Neuronal stem cell (in vitro differentiated cells): ENCODE measurements at regions not wholly inside any gene's neighbourhood (a gene's known extent, or its start where the extent isn't known, plus 50 kb on each side); places are given as distances from the start of the nearest gene placed in this dataset.

Experiments used
- DNase-seq: peaks from one replicate; pipeline ENCODE4 v3.0.0-alpha.2; 2013; ENCODE audit warnings: low spot score
- H2AFZ ChIP-seq: one replicate; pipeline ENCODE4 v1.6.1; 2013; ENCODE audit warnings: mild to moderate bottlenecking, low read length, inconsistent platforms
- H2AK5ac ChIP-seq: 2 replicates; pipeline ENCODE4 v1.6.1; 2013; ENCODE audit warnings: low read depth, mild to moderate bottlenecking, inconsistent platforms, low read length, moderate library complexity, mixed read lengths
- H2BK120ac ChIP-seq: 2 replicates; pipeline ENCODE4 v1.6.1; 2013; ENCODE audit warnings: low read depth, mild to moderate bottlenecking, inconsistent platforms, low read length, moderate library complexity, mixed read lengths
- H2BK12ac ChIP-seq: one replicate; pipeline ENCODE4 v1.6.1; 2013; ENCODE audit warnings: low read length, inconsistent platforms
- H2BK15ac ChIP-seq: 2 replicates; pipeline ENCODE4 v1.6.1; 2013; ENCODE audit warnings: mild to moderate bottlenecking, low read length, inconsistent platforms, mixed read lengths
- H2BK5ac ChIP-seq: one replicate; pipeline ENCODE4 v1.6.1; 2013; ENCODE audit warnings: inconsistent platforms, mild to moderate bottlenecking, low read length, moderate library complexity
- H3K14ac ChIP-seq: one replicate; pipeline ENCODE4 v1.6.1; 2013; ENCODE audit warnings: low read length, inconsistent platforms
- H3K18ac ChIP-seq: 2 replicates; pipeline ENCODE4 v1.6.1; 2013; ENCODE audit warnings: low read length, inconsistent platforms
- H3K23ac ChIP-seq: 2 replicates; pipeline ENCODE4 v1.6.1; 2013; ENCODE audit warnings: low read depth, mild to moderate bottlenecking, mixed read lengths, low read length, inconsistent platforms; ENCODE audit not compliant: poor library complexity
- H3K27ac ChIP-seq: replicated peaks from 3 replicates; pipeline ENCODE4 v1.5.1; 2013; ENCODE audit warnings: low read length, inconsistent platforms
- H3K27me3 ChIP-seq, 3 experiments: 2 replicates each; pipeline ENCODE4 v1.6.1; 2013; ENCODE audit warnings: low read length in 3 of 3, mild to moderate bottlenecking in 2 of 3, inconsistent platforms in 1 of 3, low read depth in 1 of 3, mixed read lengths in 1 of 3, moderate library complexity in 1 of 3; ENCODE audit not compliant: control insufficient read depth in 3 of 3, insufficient read depth in 3 of 3
- H3K36me3 ChIP-seq, 2 donors: replicated peaks in 1 of 2; 2 replicates each; pipeline ENCODE4 v1.6.1; 2013; ENCODE audit warnings: low read length in 2 of 2; ENCODE audit not compliant: control insufficient read depth in 2 of 2, insufficient read depth in 2 of 2
- H3K4ac ChIP-seq: 2 replicates; pipeline ENCODE4 v1.6.1; 2013; ENCODE audit warnings: inconsistent platforms, mild to moderate bottlenecking, low read length, moderate library complexity
- H3K4me1 ChIP-seq, 2 donors: 1 replicate in 1 of 2; 2 replicates in 1 of 2; pipeline ENCODE4 v1.6.1; 2013; ENCODE audit warnings: low read length in 2 of 2, low read depth in 1 of 2; ENCODE audit not compliant: control insufficient read depth in 2 of 2, insufficient read depth in 1 of 2
- H3K4me2 ChIP-seq: one replicate; pipeline ENCODE4 v1.6.1; 2013; ENCODE audit warnings: mild to moderate bottlenecking, low read length, inconsistent platforms; ENCODE audit not compliant: insufficient read depth, poor library complexity, severe bottlenecking
- H3K4me3 ChIP-seq, 2 donors: 2 replicates each; pipeline ENCODE4 v1.5.1; 2013; ENCODE audit warnings: low read length in 2 of 2, mild to moderate bottlenecking in 2 of 2, inconsistent platforms in 1 of 2, moderate library complexity in 1 of 2
- H3K79me1 ChIP-seq: one replicate; pipeline ENCODE4 v1.6.1; 2013; ENCODE audit warnings: low read depth, mild to moderate bottlenecking, inconsistent platforms, low read length, moderate library complexity
- H3K9ac ChIP-seq: one replicate; pipeline ENCODE4 v1.6.1; 2013; ENCODE audit warnings: mild to moderate bottlenecking, low read depth, low read length, inconsistent platforms; ENCODE audit not compliant: poor library complexity
- H3K9me3 ChIP-seq, 2 donors: replicated peaks in 1 of 2; 2 replicates each; pipeline versions ENCODE3 to v1.6.1; 2013; ENCODE audit warnings: low read length in 2 of 2, mild to moderate bottlenecking in 2 of 2, inconsistent platforms in 1 of 2, low read depth in 1 of 2, mixed read lengths in 1 of 2, moderate library complexity in 1 of 2; ENCODE audit not compliant: control insufficient read depth in 2 of 2, insufficient read depth in 1 of 2
- H4K8ac ChIP-seq: one replicate; pipeline ENCODE4 v1.6.1; 2013; ENCODE audit warnings: low read depth, mild to moderate bottlenecking, inconsistent platforms, low read length, moderate library complexity
- H4K91ac ChIP-seq: one replicate; pipeline ENCODE4 v1.6.1; 2013; ENCODE audit warnings: low read length, low read depth, mild to moderate bottlenecking, inconsistent platforms; ENCODE audit not compliant: poor library complexity
- WGBS, 2 donors: extraction: QIAGEN DNeasy Blood & Tissue Kit; methylation state at CpG; one replicate each; pipeline ENCODE4 v1.1.7; 2013; ENCODE audit warnings: missing lambda C conversion rate in 2 of 2, mixed read lengths in 1 of 2; ENCODE audit not compliant: insufficient read length in 2 of 2, insufficient replicate concordance in 1 of 2; ENCODE audit errors: extremely low coverage in 2 of 2; 5-methylcytosine and 5-hydroxymethylcytosine counted together

- Histone ChIP-seq H2AK5ac (no peak overlapping the region), H3K4me3 (peak overlapping the region in 1 of 2 donors; percentile 38), H3K18ac (no peak overlapping the region), H3K4me1 (peaks cover 40 to 64% of the 10 kb centered on the region in 2 donors), H3K4me2 (no peak overlapping the region), H3K27me3 (no peaks in the 10 kb centered on the region), H3K14ac (no peak overlapping the region), H3K27ac (peak overlapping the region; percentile 74), H3K4ac (no peak overlapping the region), H2BK12ac (no peak overlapping the region), H3K9ac (no peak overlapping the region), H2BK15ac (no peak overlapping the region), H2BK120ac (no peak overlapping the region), H4K91ac (no peak overlapping the region), H3K9me3 (no peaks in the 10 kb centered on the region), H3K36me3 (no peaks in the 10 kb centered on the region), H2AFZ (peak overlapping the region; percentile 26), H2BK5ac (no peak overlapping the region), H4K8ac (no peak overlapping the region), H3K23ac (no peak overlapping the region), H3K79me1 (peaks cover under 1% of the 10 kb centered on the region)
- no peak for DNase-seq
- WGBS, 2 donors = no CpG with 5 or more reads among the region's 16 CpGs
Measured at GRCh38 chr13:99724633-99725517, 223.6 kb downstream of the TM9SF2 start.

DNA sequence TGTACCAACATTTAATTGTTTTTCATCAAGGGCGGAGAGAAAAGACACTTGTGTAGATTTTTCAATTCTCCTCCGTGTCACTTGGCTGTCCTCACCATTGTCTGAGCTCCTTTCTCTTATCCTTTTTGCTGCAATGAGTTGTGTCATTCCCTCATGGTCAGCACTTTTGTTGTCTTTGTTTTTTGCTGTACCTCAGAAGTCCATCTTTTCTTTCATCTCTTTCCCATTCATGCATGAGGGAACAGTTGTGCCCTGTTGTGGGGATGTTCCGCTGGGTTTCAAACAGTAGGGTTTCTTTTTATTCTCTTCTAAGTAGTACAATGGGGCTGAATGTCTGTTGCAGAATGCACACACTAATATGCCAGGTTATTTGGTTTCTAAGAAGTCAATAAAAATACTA, 222.6 kb downstream of the TM9SF2 start:
- Histone ChIP-seq H3K4ac (no peak overlapping the region), H2BK5ac (no peak overlapping the region), H4K91ac (no peak overlapping the region), H2BK15ac (no peak overlapping the region), H3K9me3 (no peaks in the 10 kb centered on the region), H3K14ac (no peak overlapping the region), H3K4me2 (no peak overlapping the region), H3K23ac (no peak overlapping the region), H4K8ac (no peak overlapping the region), H2AK5ac (no peak overlapping the region), H2AFZ (no peak overlapping the region), H3K9ac (no peak overlapping the region), H3K79me1 (no peaks in the 10 kb centered on the region), H2BK12ac (no peak overlapping the region), H3K4me1 (peaks cover 40 to 64% of the 10 kb centered on the region in 2 donors), H3K18ac (no peak overlapping the region), H2BK120ac (no peak overlapping the region), H3K4me3 (no peak overlapping the region), H3K27me3 (no peaks in the 10 kb centered on the region), H3K27ac (peak overlapping the region; percentile 91), H3K36me3 (no peaks in the 10 kb centered on the region)
- WGBS, 2 donors = no CpG with 5 or more reads among the region's 3 CpGs
- no peak for DNase-seq

DNA sequence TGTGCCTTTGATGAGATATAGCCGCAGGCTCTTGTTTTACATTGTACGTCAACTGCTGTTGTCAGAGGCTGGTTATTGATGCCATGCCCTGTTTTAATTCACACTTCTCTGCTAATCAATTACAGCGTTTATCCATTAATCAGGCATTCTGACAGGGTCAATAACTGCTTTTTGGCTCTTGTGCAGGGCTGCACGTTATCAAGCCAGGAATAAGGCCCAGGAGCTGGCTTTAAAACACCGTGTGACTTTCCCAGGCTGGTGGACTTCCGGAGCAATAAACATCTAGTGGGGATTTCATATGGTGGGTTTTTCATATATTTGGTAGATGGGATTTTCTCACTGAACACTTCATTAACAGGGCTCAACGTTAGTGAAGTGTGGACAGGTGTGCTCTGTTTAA, 221.7 kb downstream of the TM9SF2 start:
- Histone ChIP-seq H3K4me2 (no peak overlapping the region), H3K4me1 (peaks cover 40 to 66% of the 10 kb centered on the region in 2 donors), H3K9ac (no peak overlapping the region), H2BK12ac (no peak overlapping the region), H3K36me3 (no peaks in the 10 kb centered on the region), H2BK15ac (no peak overlapping the region), H3K27ac (peak overlapping the region; percentile 91), H2BK120ac (no peak overlapping the region), H3K23ac (no peak overlapping the region), H4K91ac (no peak overlapping the region), H3K4me3 (no peak overlapping the region), H2BK5ac (no peak overlapping the region), H3K9me3 (no peaks in the 10 kb centered on the region), H3K27me3 (no peaks in the 10 kb centered on the region), H3K79me1 (no peaks in the 10 kb centered on the region), H3K4ac (no peak overlapping the region), H3K18ac (no peak overlapping the region), H3K14ac (no peak overlapping the region), H2AFZ (peak overlapping the region; percentile 4), H2AK5ac (no peak overlapping the region), H4K8ac (no peak overlapping the region)
- WGBS, 2 donors = no CpG with 5 or more reads among the region's 7 CpGs
- no peak for DNase-seq

DNA sequence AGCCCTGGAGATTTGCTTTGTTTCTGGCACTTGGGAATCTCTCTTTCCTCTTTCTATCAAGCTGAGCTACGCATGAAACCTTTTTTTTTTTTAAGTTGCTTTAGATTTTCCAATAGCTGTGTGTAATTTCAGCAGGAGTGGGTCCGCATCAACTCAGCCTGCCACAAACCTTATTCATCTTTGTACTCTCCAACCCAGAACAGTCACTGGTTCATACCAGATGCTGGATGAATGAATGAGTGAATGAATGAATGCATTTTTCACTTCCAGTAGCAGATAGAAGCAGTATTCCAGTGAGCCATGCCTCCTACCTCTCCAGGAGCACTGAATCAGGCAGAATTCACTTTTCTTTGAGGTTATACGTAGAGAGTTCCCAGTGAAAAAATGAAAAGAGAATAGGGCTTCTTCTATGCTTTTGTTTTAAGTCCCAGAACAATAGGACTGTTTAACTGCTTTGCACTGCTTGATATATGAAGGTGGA, 221.1 kb downstream of the TM9SF2 start:
- H2AK5ac ChIP-seq = no peak overlapping the region
- no peak overlapping the region for H4K8ac ChIP-seq
- H3K27ac ChIP-seq = peak overlapping the region; percentile 91
- H3K14ac ChIP-seq = no peak overlapping the region
- no peak overlapping the region for H2BK120ac ChIP-seq
- no peak overlapping the region for H4K91ac ChIP-seq
- H3K9ac ChIP-seq = no peak overlapping the region
- DNase-seq = no peak
- H2BK15ac ChIP-seq = no peak overlapping the region
- no peaks in the 10 kb centered on the region for H3K27me3 ChIP-seq
- peaks cover 38 to 63% of the 10 kb centered on the region in 2 donors for H3K4me1 ChIP-seq
- no peak overlapping the region for H2BK12ac ChIP-seq
- H3K4ac ChIP-seq = no peak overlapping the region
- no peak overlapping the region for H3K4me2 ChIP-seq
- H2AFZ ChIP-seq = peak overlapping the region; percentile 4
- no CpG with 5 or more reads among the region's 3 CpGs for WGBS, 2 donors
- no peaks in the 10 kb centered on the region for H3K36me3 ChIP-seq
- H3K18ac ChIP-seq = no peak overlapping the region
- no peak overlapping the region for H3K4me3 ChIP-seq
- H2BK5ac ChIP-seq = no peak overlapping the region
- no peaks in the 10 kb centered on the region for H3K9me3 ChIP-seq
- H3K79me1 ChIP-seq = no peaks in the 10 kb centered on the region
- H3K23ac ChIP-seq = no peak overlapping the region
